GM23338 (cell line): ENCODE measurements at regions not wholly inside any gene's neighbourhood (a gene's known extent, or its start where the extent isn't known, plus 50 kb on each side); places are given as distances from the start of the nearest gene placed in this dataset.

Experiments
- ATAC-seq: fragments of 200-7000 bp; cut with Tn5 transposase; 3 replicates; pipeline ENCODE4 v1.9.1; 2020
- DNase-seq: peaks from one replicate; pipeline ENCODE4 v3.0.0-alpha.2; 2015; ENCODE audit warnings: low spot score
- H2AFZ ChIP-seq: fragments of 200-600 bp; sonication (generic); 2 replicates; pipeline ENCODE4 v1.8.0; 2016; ENCODE audit warnings: antibody characterized with exemption, mild to moderate bottlenecking, moderate library complexity
- H3F3A ChIP-seq: fragments of 200-600 bp; sonication (generic); replicated peaks from 2 replicates; pipeline ENCODE4 v1.8.0; 2017; ENCODE audit warnings: antibody characterized with exemption, mixed run types, low read depth
- H3K27ac ChIP-seq: fragments of 200-600 bp; sonication (generic); 2 replicates; pipeline ENCODE4 v1.6.1; 2016; ENCODE audit warnings: low read depth
- H3K27me3 ChIP-seq: fragments of 200-600 bp; sonication (generic); 2 replicates; pipeline ENCODE4 v1.8.0; 2016; ENCODE audit warnings: mild to moderate bottlenecking, mixed run types, moderate library complexity; ENCODE audit not compliant: insufficient read depth
- H3K36me3 ChIP-seq: fragments of 200-600 bp; sonication (generic); 2 replicates; pipeline ENCODE4 v1.8.0; 2016; ENCODE audit warnings: mild to moderate bottlenecking; ENCODE audit not compliant: insufficient read depth
- H3K4me1 ChIP-seq: fragments of 200-600 bp; sonication (generic); 2 replicates; pipeline ENCODE4 v1.8.0; 2016; ENCODE audit warnings: mild to moderate bottlenecking, moderate library complexity; ENCODE audit not compliant: insufficient read depth
- H3K4me2 ChIP-seq: fragments of 200-600 bp; sonication (generic); 2 replicates; pipeline ENCODE4 v1.7.1; 2017; ENCODE audit warnings: mixed run types
- H3K4me3 ChIP-seq: fragments of 200-600 bp; sonication (generic); 2 replicates; pipeline ENCODE4 v1.6.1; 2016; ENCODE audit warnings: mixed run types
- H3K79me2 ChIP-seq: fragments of 200-600 bp; sonication (generic); replicated peaks from 2 replicates; pipeline ENCODE4 v1.8.0; 2017; ENCODE audit warnings: mild to moderate bottlenecking; ENCODE audit not compliant: insufficient read depth
- H3K9me2 ChIP-seq: fragments of 200-600 bp; sonication (generic); 2 replicates; pipeline ENCODE4 v1.8.0; 2017; ENCODE audit not compliant: insufficient read depth
- H4K20me1 ChIP-seq: fragments of 200-600 bp; sonication (generic); replicated peaks from 2 replicates; pipeline ENCODE4 v1.8.0; 2017; ENCODE audit warnings: mild to moderate bottlenecking; ENCODE audit not compliant: insufficient read depth
- H3K27ac Mint-ChIP-seq: 2 replicates; pipeline ENCODE4 v1.8.0; 2020; ENCODE audit warnings: inconsistent platforms, mild to moderate bottlenecking, moderate library complexity, mixed read lengths
- H3K27me3 Mint-ChIP-seq: 3 replicates; pipeline ENCODE4 v1.8.0; 2022; ENCODE audit warnings: low read depth, mild to moderate bottlenecking, moderate library complexity, mixed read lengths, inconsistent platforms; ENCODE audit not compliant: insufficient read depth, poor library complexity
- H3K36me3 Mint-ChIP-seq: 3 replicates; pipeline ENCODE4 v1.8.0; 2021; ENCODE audit warnings: low read depth, mild to moderate bottlenecking, inconsistent platforms, moderate library complexity, mixed read lengths
- H3K4me1 Mint-ChIP-seq: 3 replicates; pipeline ENCODE4 v1.8.0; 2020; ENCODE audit warnings: mild to moderate bottlenecking, inconsistent platforms, mixed read lengths
- H3K4me3 Mint-ChIP-seq: 3 replicates; pipeline ENCODE4 v1.8.0; 2021; ENCODE audit warnings: moderate library complexity, mild to moderate bottlenecking, inconsistent platforms, mixed read lengths
- H3K9me3 Mint-ChIP-seq: 3 replicates; pipeline ENCODE4 v1.8.0; 2020; ENCODE audit warnings: moderate library complexity, mild to moderate bottlenecking, inconsistent platforms, mixed read lengths
- CREB1 ChIP-seq: fragments of 250-450 bp; sonication (Bioruptor Pico); IDR thresholded peaks from 2 replicates; pipeline ENCODE4 v1.5.0; 2020; ENCODE audit warnings: low read depth, mild to moderate bottlenecking, moderate library complexity
- CTCF ChIP-seq, 2 experiments: fragments of 200-600 bp in 1 of 2; sonication (generic) in 1 of 2; conservative IDR thresholded peaks; 2 replicates each; pipeline versions ENCODE4 v1.5.1 to v1.6.1; 2016 to 2017; ENCODE audit warnings: antibody characterized with exemption in 2 of 2, low read depth in 2 of 2, mild to moderate bottlenecking in 2 of 2, moderate library complexity in 1 of 2
- ETS1 ChIP-seq: IDR thresholded peaks from 2 replicates; pipeline ENCODE4 v1.6.1; 2016; ENCODE audit warnings: antibody characterized with exemption
- EZH2 ChIP-seq: fragments of 200-600 bp; sonication (generic); IDR thresholded peaks from one replicate; pipeline ENCODE4 v1.8.0; 2017; ENCODE audit warnings: antibody characterized with exemption, mild to moderate bottlenecking, low read depth; ENCODE audit not compliant: unreplicated experiment
- EZH2phosphoT487 ChIP-seq: fragments of 200-600 bp; sonication (generic); IDR thresholded peaks from one replicate; pipeline ENCODE4 v1.8.1; 2018; ENCODE audit warnings: antibody characterized with exemption; ENCODE audit not compliant: unreplicated experiment
- JUNB ChIP-seq: IDR thresholded peaks from one replicate; pipeline ENCODE4 v1.6.1; 2016; ENCODE audit warnings: antibody characterized with exemption; ENCODE audit not compliant: unreplicated experiment
- NANOG ChIP-seq: IDR thresholded peaks from 2 replicates; pipeline ENCODE4 v1.6.1; 2016; ENCODE audit warnings: antibody characterized with exemption, borderline replicate concordance
- POLR2AphosphoS5 ChIP-seq: IDR thresholded peaks from 2 replicates; pipeline ENCODE4 v1.6.1; 2016; ENCODE audit warnings: antibody characterized with exemption, low read depth
- REST ChIP-seq: IDR thresholded peaks from one replicate; pipeline ENCODE4 v1.6.1; 2018; ENCODE audit warnings: antibody characterized with exemption; ENCODE audit not compliant: unreplicated experiment
- STAT1 ChIP-seq: IDR thresholded peaks from one replicate; pipeline ENCODE4 v1.6.1; 2016; ENCODE audit warnings: antibody characterized with exemption; ENCODE audit not compliant: unreplicated experiment
- ZNF114 ChIP-seq: fragments of 250-450 bp; sonication (Bioruptor Pico); IDR thresholded peaks from 2 replicates; pipeline ENCODE4 v1.5.0; 2020; ENCODE audit warnings: mild to moderate bottlenecking, moderate library complexity
- ZNF331 ChIP-seq: fragments of 250-450 bp; sonication (Bioruptor Pico); IDR thresholded peaks from 2 replicates; pipeline ENCODE4 v1.5.0; 2020; ENCODE audit warnings: low read depth, mild to moderate bottlenecking, moderate library complexity
- ZNF462 ChIP-seq: fragments of 250-450 bp; sonication (Bioruptor Pico); IDR thresholded peaks from 2 replicates; pipeline ENCODE4 v1.5.0; 2020; ENCODE audit warnings: mild to moderate bottlenecking, moderate library complexity

- Histone ChIP-seq H3K4me1 (no peaks in the 10 kb centered on the region; the same call in 1 of the 2 replicates), H3K36me3 (no peaks in the 10 kb centered on the region), H4K20me1 (no peaks in the 10 kb centered on the region), H3F3A (no peaks in the 10 kb centered on the region), H3K27me3 (no peaks in the 10 kb centered on the region), H3K4me2 (no peak overlapping the region), H3K79me2 (no peaks in the 10 kb centered on the region), H2AFZ (no peak overlapping the region), H3K27ac (no peak overlapping the region), H3K9me2 (no peaks in the 10 kb centered on the region), H3K4me3 (no peak overlapping the region)
- peaks cover 3% of the 10 kb centered on the region for H3K27me3 Mint-ChIP-seq
- no peak overlapping the region for H3K27ac Mint-ChIP-seq
- H3K36me3 Mint-ChIP-seq, result no peaks in the 10 kb centered on the region
- ATAC-seq (no peak), DNase-seq (no peak)
- no peak overlapping the region for H3K4me3 Mint-ChIP-seq
- H3K4me1 Mint-ChIP-seq, result peaks cover 12% of the 10 kb centered on the region
- no peak for TF ChIP-seq ZNF331
- TF ChIP-seq CTCF (conservative IDR thresholded peaks at IDR 0.05; ENCODE audit: low read depth in 2 of 2), result no peak
- no peak for TF ChIP-seq ZNF462
- no peak for TF ChIP-seq STAT1
- TF ChIP-seq JUNB, result no peak
- no peak for TF ChIP-seq EZH2
- TF ChIP-seq POLR2AphosphoS5, result no peak
- TF ChIP-seq EZH2phosphoT487, result no peak
- TF ChIP-seq ZNF114 (CRISPR knock-in tag), result no peak
- no peak for TF ChIP-seq NANOG
- TF ChIP-seq ETS1, result no peak
- TF ChIP-seq CREB1 (CRISPR knock-in tag), result no peak
- TF ChIP-seq REST, result no peak
- H3K9me3 Mint-ChIP-seq, result no peaks in the 10 kb centered on the region
Observed at GRCh38 chr13:72259528-72259927, 392.5 kb upstream of the DACH1 start.
